Duodenal mucosa (tissue), 2 donors: ENCODE measurements at regions not wholly inside any gene's neighbourhood (a gene's known extent, or its start where the extent isn't known, plus 50 kb on each side); places are given as distances from the start of the nearest gene placed in this dataset.

Source experiments
- H3K27ac ChIP-seq: one replicate; pipeline ENCODE4 v1.7.0; 2013; ENCODE audit warnings: low read depth, low read length
- H3K27me3 ChIP-seq, 2 donors: one replicate each; pipeline ENCODE4 v1.7.0; 2013; ENCODE audit warnings: low read length in 2 of 2, control low read depth in 1 of 2; ENCODE audit not compliant: insufficient read depth in 2 of 2, control insufficient read depth in 1 of 2
- H3K36me3 ChIP-seq, 2 donors: one replicate each; pipeline ENCODE4 v1.7.0; 2013; ENCODE audit warnings: low read length in 2 of 2, control low read depth in 1 of 2; ENCODE audit not compliant: insufficient read depth in 2 of 2, control insufficient read depth in 1 of 2
- H3K4me1 ChIP-seq, 2 donors: one replicate each; pipeline ENCODE4 v1.7.0; 2013; ENCODE audit warnings: low read length in 2 of 2, control low read depth in 1 of 2; ENCODE audit not compliant: insufficient read depth in 2 of 2, control insufficient read depth in 1 of 2
- H3K4me3 ChIP-seq, 2 donors: one replicate each; pipeline ENCODE4 v1.7.0; 2013; ENCODE audit warnings: low read length in 2 of 2, low read depth in 1 of 2
- H3K9ac ChIP-seq, 2 donors: one replicate each; pipeline ENCODE4 v1.7.0; 2013; ENCODE audit warnings: low read length in 2 of 2, low read depth in 1 of 2
- H3K9me3 ChIP-seq, 2 donors: one replicate each; pipeline ENCODE4 v1.7.0; 2013; ENCODE audit warnings: low read length in 2 of 2, control low read depth in 1 of 2; ENCODE audit not compliant: control insufficient read depth in 1 of 2

GRCh38 chrX:39564751-39565150, 533.0 kb downstream of the BCOR start:
- Histone ChIP-seq H3K4me3 (no peak overlapping the region), H3K27ac (no peak overlapping the region), H3K9me3 (no peaks in the 10 kb centered on the region), H3K9ac (no peak overlapping the region), H3K36me3 (no peaks in the 10 kb centered on the region), H3K27me3 (no peaks in the 10 kb centered on the region), H3K4me1 (no peaks in the 10 kb centered on the region)

GRCh38 chrX:39574178-39574577, 523.6 kb downstream of the BCOR start:
- no peak overlapping the region for H3K27ac ChIP-seq
- H3K36me3 ChIP-seq, result no peaks in the 10 kb centered on the region
- H3K9me3 ChIP-seq, result no peaks in the 10 kb centered on the region
- H3K9ac ChIP-seq, result no peak overlapping the region
- H3K4me3 ChIP-seq, result no peak overlapping the region
- no peaks in the 10 kb centered on the region for H3K4me1 ChIP-seq
- H3K27me3 ChIP-seq, result no peaks in the 10 kb centered on the region

- Histone ChIP-seq H3K4me3 (no peak overlapping the region), H3K27ac (no peak overlapping the region), H3K9ac (no peak overlapping the region), H3K9me3 (no peaks in the 10 kb centered on the region), H3K36me3 (no peaks in the 10 kb centered on the region), H3K27me3 (no peaks in the 10 kb centered on the region), H3K4me1 (no peaks in the 10 kb centered on the region)
Observed at GRCh38 chrX:39576041-39576872, 521.5 kb downstream of the BCOR start.

- Histone ChIP-seq H3K9me3 (no peaks in the 10 kb centered on the region), H3K27me3 (no peaks in the 10 kb centered on the region), H3K4me3 (no peak overlapping the region), H3K27ac (no peak overlapping the region), H3K4me1 (peaks cover 0 to 7% of the 10 kb centered on the region in 2 donors), H3K9ac (no peak overlapping the region), H3K36me3 (no peaks in the 10 kb centered on the region)
Observed at GRCh38 chrX:39577206-39577984, 520.4 kb downstream of the BCOR start.

GRCh38 chrX:39577985-39578869, 519.5 kb downstream of the BCOR start:
- Histone ChIP-seq H3K27ac (no peak overlapping the region), H3K9ac (no peak overlapping the region), H3K36me3 (no peaks in the 10 kb centered on the region), H3K9me3 (no peaks in the 10 kb centered on the region), H3K27me3 (no peaks in the 10 kb centered on the region), H3K4me1 (peaks cover 0 to 7% of the 10 kb centered on the region in 2 donors), H3K4me3 (no peak overlapping the region)

GRCh38 chrX:39580043-39580442, 517.7 kb downstream of the BCOR start:
- Histone ChIP-seq H3K9me3 (no peaks in the 10 kb centered on the region), H3K9ac (no peak overlapping the region), H3K27me3 (no peaks in the 10 kb centered on the region), H3K4me3 (no peak overlapping the region), H3K36me3 (no peaks in the 10 kb centered on the region), H3K4me1 (peaks cover 0 to 7% of the 10 kb centered on the region in 2 donors), H3K27ac (no peak overlapping the region)

GRCh38 chrX:39581411-39581810, 516.3 kb downstream of the BCOR start:
- Histone ChIP-seq H3K9ac (no peak overlapping the region), H3K36me3 (no peaks in the 10 kb centered on the region), H3K4me1 (peaks cover 0 to 7% of the 10 kb centered on the region in 2 donors), H3K27ac (no peak overlapping the region), H3K27me3 (no peaks in the 10 kb centered on the region), H3K4me3 (no peak overlapping the region), H3K9me3 (no peaks in the 10 kb centered on the region)

- no peaks in the 10 kb centered on the region for H3K27me3 ChIP-seq
Observed at GRCh38 chrX:39582091-39582490, 515.7 kb downstream of the BCOR start.

GRCh38 chrX:39582976-39583375, 514.8 kb downstream of the BCOR start:
- Histone ChIP-seq H3K9me3 (no peaks in the 10 kb centered on the region), H3K27me3 (no peaks in the 10 kb centered on the region), H3K4me3 (no peak overlapping the region), H3K27ac (no peak overlapping the region), H3K4me1 (peaks cover 0 to 7% of the 10 kb centered on the region in 2 donors), H3K9ac (no peak overlapping the region), H3K36me3 (no peaks in the 10 kb centered on the region)

More at GRCh38 chrX:39582091-39582490, 515.7 kb downstream of the BCOR start:
- Histone ChIP-seq H3K9ac (no peak overlapping the region), H3K36me3 (no peaks in the 10 kb centered on the region), H3K9me3 (no peaks in the 10 kb centered on the region), H3K4me3 (no peak overlapping the region), H3K4me1 (peaks cover 0 to 7% of the 10 kb centered on the region in 2 donors), H3K27ac (no peak overlapping the region)
